Esophagus squamous epithelium (tissue), 5 donors: ENCODE measurements at regions not wholly inside any gene's neighbourhood (a gene's known extent, or its start where the extent isn't known, plus 50 kb on each side); places are given as distances from the start of the nearest gene placed in this dataset.
A peak's percentile ranks its signal among the peaks of the same experiment; 100 is the strongest.

Experiments used
- DNase-seq: peaks from one replicate; lab custom pipeline; 2025; lab: John Stamatoyannopoulos, UW
- H3K27ac ChIP-seq, 4 donors: fragments of 200-600 bp; sonication (generic); one replicate each; pipeline ENCODE4 v1.5.1; 2016 to 2019; ENCODE audit warnings: mild to moderate bottlenecking in 1 of 4
- H3K27me3 ChIP-seq, 4 donors: fragments of 200-600 bp; sonication (generic); 1 replicate in 3 of 4; 2 replicates in 1 of 4; pipeline versions ENCODE4 v1.5.1 to v1.6.0; 2017 to 2021; ENCODE audit warnings: antibody characterized with exemption in 1 of 4
- H3K36me3 ChIP-seq, 3 donors: fragments of 200-600 bp; sonication (generic); one replicate each; pipeline ENCODE4 v1.5.1; 2016 to 2019
- H3K4me1 ChIP-seq, 3 donors: fragments of 200-600 bp; sonication (generic); one replicate each; pipeline ENCODE4 v1.5.1; 2017 to 2019
- H3K4me3 ChIP-seq, 4 donors: fragments of 200-600 bp; sonication (generic); 1 replicate in 3 of 4; 2 replicates in 1 of 4; pipeline ENCODE4 v1.5.1; 2016 to 2019; ENCODE audit warnings: mild to moderate bottlenecking in 2 of 4, moderate library complexity in 1 of 4
- H3K9me3 ChIP-seq, 3 donors: fragments of 200-600 bp; sonication (generic); one replicate each; pipeline ENCODE4 v1.5.1; 2016 to 2019
- POLR2A ChIP-seq, 4 donors: fragments of 450-650 bp; IDR thresholded peaks; one replicate each; pipeline ENCODE4 v1.6.1; 2017; ENCODE audit warnings: antibody characterized with exemption in 4 of 4, mild to moderate bottlenecking in 4 of 4, moderate library complexity in 3 of 4
- WGBS, 2 donors: methylation state at CpG; one replicate each; pipeline ENCODE4 v1.1.5; 2018; 5-methylcytosine and 5-hydroxymethylcytosine counted together
- intact Hi-C: fragments of 100-400 bp; cut with DNase I; formaldehyde crosslinking; loops from one replicate; pipeline ENCODE4 v1.15.0; 2022
- TF ChIP-seq, protein P1 (sequence below), 6 experiments: fragments of 450-650 bp in 4 of 6; fragments of 200-600 bp in 2 of 6; sonication (generic) in 2 of 6; IDR thresholded peaks; one replicate each; pipeline ENCODE4 v1.5.1; 2016 to 2019; ENCODE audit warnings: antibody characterized with exemption in 6 of 6, mild to moderate bottlenecking in 4 of 6, moderate library complexity in 4 of 6
- donor health status: DM: yes; HTN: yes; CAD: no.

DNA sequence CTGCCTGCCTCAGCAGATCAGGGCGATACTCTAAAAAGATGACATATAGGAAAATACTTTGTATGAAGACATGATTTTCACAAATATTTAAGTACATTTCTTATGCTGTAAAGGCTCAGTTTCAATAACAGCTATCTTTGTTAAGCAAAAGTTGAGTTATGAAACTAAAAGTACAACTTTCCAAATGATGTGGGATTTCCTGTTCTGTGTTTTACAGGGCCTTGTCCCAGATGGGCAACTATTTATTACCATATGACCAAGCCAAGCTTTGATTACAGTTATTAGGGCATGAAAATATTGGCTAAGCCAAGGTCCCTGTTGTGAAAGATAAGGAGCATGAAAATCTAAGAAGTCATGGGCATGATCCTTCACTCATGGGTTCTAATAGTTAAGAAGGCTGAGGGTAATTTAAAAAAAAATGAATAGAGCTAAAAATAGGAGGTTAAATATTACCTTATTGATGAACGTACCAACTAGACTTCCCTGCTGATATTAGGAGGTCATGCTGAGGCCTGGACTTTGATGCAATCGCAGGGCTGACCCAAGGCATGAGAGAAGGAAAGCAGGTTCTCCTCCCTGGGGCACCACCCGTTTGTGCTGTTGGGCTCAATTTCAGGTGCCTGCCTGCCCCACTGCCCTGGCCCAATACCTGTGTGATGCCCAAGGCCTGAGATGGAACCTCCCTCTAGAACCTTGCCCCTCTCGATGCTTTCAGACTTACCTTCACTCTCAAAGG is 294.4 kb upstream of the PRDM1 start:
- no peak for TF ChIP-seq POLR2A (IDR thresholded peaks at IDR 0.05)
- TF ChIP-seq, protein P1, sequence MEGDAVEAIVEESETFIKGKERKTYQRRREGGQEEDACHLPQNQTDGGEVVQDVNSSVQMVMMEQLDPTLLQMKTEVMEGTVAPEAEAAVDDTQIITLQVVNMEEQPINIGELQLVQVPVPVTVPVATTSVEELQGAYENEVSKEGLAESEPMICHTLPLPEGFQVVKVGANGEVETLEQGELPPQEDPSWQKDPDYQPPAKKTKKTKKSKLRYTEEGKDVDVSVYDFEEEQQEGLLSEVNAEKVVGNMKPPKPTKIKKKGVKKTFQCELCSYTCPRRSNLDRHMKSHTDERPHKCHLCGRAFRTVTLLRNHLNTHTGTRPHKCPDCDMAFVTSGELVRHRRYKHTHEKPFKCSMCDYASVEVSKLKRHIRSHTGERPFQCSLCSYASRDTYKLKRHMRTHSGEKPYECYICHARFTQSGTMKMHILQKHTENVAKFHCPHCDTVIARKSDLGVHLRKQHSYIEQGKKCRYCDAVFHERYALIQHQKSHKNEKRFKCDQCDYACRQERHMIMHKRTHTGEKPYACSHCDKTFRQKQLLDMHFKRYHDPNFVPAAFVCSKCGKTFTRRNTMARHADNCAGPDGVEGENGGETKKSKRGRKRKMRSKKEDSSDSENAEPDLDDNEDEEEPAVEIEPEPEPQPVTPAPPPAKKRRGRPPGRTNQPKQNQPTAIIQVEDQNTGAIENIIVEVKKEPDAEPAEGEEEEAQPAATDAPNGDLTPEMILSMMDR (IDR thresholded peaks at IDR 0.05) = no peak
- Histone ChIP-seq H3K4me3 (no peak overlapping the region), H3K4me1 (peaks cover 5 to 75% (median 14%) of the 10 kb centered on the region in 3 donors), H3K9me3 (no peaks in the 10 kb centered on the region), H3K27me3 (no peaks in the 10 kb centered on the region), H3K36me3 (no peaks in the 10 kb centered on the region), H3K27ac (peak overlapping the region; percentile 0 to 36 (median 17))
- intact Hi-C loops = no loop called here
- WGBS, 2 donors = 63 to 76% methylated on average over 4 to 5 of the region's 5 CpGs
- DNase-seq = no peak

DNA sequence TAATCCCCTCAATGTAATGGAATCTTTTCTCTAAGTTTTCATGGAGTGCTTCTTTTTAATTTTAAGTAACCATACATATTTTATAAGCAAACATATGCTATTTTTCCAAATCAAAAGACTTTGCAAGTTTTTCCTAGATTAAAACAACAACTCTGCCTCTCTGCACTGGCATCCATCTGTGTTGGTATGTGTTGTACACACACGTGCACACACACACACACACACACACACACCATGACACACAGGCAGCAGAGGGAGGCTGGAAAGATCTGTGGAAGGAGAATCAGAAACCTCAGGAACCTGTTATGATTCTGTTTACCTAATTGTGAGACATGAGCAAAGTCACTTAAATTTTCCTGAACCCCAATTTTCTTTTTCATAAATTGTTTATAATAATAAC is 295.0 kb upstream of the PRDM1 start:
- Histone ChIP-seq H3K27me3 (no peaks in the 10 kb centered on the region), H3K27ac (peak overlapping the region in 3 of 4 donors; percentile 10 to 31 (median 11)), H3K4me3 (no peak overlapping the region), H3K36me3 (no peaks in the 10 kb centered on the region), H3K9me3 (no peaks in the 10 kb centered on the region), H3K4me1 (peaks cover 5 to 78% (median 14%) of the 10 kb centered on the region in 3 donors)
- no peak for TF ChIP-seq POLR2A (IDR thresholded peaks at IDR 0.05)
- TF ChIP-seq, protein P1 (IDR thresholded peaks at IDR 0.05) = no peak
- DNase-seq = no peak
- WGBS, 2 donors = 38 to 78% methylated on average over 1 of the region's 1 CpG
- intact Hi-C loops = no loop called here

DNA sequence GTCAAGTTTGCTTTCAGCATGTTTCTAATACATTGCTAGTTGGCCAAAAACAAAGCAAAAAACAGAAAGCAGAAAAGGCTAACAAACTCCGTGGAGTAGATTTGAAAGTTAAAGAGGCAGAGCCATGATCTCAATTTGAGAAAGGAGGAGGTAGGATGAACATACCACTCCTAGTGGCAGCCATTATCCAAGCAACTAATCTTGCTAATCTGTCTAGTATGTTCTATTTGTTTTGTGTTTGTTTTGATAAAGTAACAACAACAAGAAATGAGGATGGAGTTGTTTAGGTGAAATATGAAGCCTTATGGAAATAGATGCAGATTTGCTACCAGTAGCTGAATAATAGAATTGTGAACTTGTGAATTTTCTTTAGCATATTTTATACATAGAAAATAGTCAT is 295.5 kb upstream of the PRDM1 start:
- Histone ChIP-seq H3K27me3 (no peaks in the 10 kb centered on the region), H3K36me3 (no peaks in the 10 kb centered on the region), H3K4me3 (no peak overlapping the region), H3K4me1 (peaks cover 5 to 75% (median 14%) of the 10 kb centered on the region in 3 donors), H3K27ac (peak overlapping the region in 1 of 4 donors; percentile 24), H3K9me3 (no peaks in the 10 kb centered on the region)
- intact Hi-C loops = no loop called here
- WGBS, 2 donors = 28 to 44% methylated on average over 1 of the region's 1 CpG
- no peak for TF ChIP-seq POLR2A (IDR thresholded peaks at IDR 0.05)
- TF ChIP-seq, protein P1 (IDR thresholded peaks at IDR 0.05) = peak in 1 of 6 experiments; percentile 34
- DNase-seq = no peak

- intact Hi-C loops = no loop called here
- Histone ChIP-seq H3K36me3 (no peaks in the 10 kb centered on the region), H3K4me1 (peaks cover 5 to 71% (median 14%) of the 10 kb centered on the region in 3 donors), H3K27ac (no peak overlapping the region), H3K9me3 (no peaks in the 10 kb centered on the region), H3K4me3 (no peak overlapping the region), H3K27me3 (no peaks in the 10 kb centered on the region)
- 39 to 70% methylated on average over 2 of the region's 2 CpGs for WGBS, 2 donors
- DNase-seq = no peak
- no peak for TF ChIP-seq POLR2A (IDR thresholded peaks at IDR 0.05)
These were observed 296.2 kb upstream of the PRDM1 start for GRCh38 chr6:105789935-105790334.

GRCh38 chr6:105787747-105788146 is 298.4 kb upstream of the PRDM1 start:
- no peak for TF ChIP-seq POLR2A (IDR thresholded peaks at IDR 0.05)
- TF ChIP-seq, protein P1 (IDR thresholded peaks at IDR 0.05) = no peak
- Histone ChIP-seq H3K27ac (peak overlapping the region in 3 of 4 donors; percentile 10 to 56 (median 48)), H3K9me3 (no peaks in the 10 kb centered on the region), H3K4me1 (peaks cover 5 to 52% (median 5%) of the 10 kb centered on the region in 3 donors), H3K36me3 (no peaks in the 10 kb centered on the region), H3K4me3 (no peak overlapping the region), H3K27me3 (no peaks in the 10 kb centered on the region)
- intact Hi-C loops = no loop called here
- DNase-seq = no peak
- WGBS, 2 donors = 87 to 88% methylated on average over 2 to 3 of the region's 5 CpGs
